ENCODE measurements at regions not wholly inside any gene's neighbourhood (a gene's known extent, or its start where the extent isn't known, plus 50 kb on each side); places are given as distances from the start of the nearest gene placed in this dataset.

DNA sequence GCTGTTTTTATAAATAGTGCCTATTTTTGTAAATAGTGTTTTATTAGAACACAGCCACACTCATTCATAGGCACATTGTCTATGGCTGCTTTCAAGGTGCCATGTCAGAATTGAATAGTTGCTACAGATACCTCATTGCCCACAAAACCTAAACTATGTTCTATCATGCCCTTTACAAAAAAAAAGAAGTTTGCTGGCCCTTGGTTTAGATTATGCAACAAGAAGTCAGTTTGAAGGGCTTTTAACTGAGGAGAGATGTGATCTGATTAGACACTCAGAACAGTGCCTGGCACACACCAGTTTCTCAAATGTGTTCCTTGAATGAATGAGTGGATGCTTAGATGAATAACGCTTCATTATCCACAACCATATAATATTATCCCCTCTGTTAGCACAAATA lies 366.1 kb downstream of the MAFB start:
- DNase-seq: no peak

DNA sequence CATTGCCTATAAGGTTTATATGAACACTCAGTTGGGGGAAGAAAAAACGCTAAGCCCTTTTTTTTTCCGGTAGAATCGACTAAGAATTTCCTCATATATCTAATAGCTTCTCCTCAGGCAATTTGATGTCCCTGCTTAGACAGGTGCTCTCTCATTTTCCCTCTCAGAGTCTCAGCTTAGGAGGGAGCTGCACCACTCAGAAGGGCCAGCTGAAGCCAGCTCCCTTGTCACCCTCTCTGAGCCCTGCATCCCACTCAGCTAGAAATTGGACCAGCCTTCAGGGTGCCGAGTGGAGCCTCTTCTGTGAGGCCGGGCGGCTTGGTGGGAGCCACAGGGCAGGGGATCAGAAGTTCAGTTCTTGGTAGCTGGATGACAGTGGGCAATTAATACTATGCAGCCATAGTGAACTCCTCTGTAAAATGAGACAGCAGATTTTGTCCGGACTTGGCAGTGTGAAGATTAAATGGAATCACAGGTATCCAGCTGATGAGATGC lies 368.5 kb downstream of the MAFB start:
- DNase-seq: no peak

DNA sequence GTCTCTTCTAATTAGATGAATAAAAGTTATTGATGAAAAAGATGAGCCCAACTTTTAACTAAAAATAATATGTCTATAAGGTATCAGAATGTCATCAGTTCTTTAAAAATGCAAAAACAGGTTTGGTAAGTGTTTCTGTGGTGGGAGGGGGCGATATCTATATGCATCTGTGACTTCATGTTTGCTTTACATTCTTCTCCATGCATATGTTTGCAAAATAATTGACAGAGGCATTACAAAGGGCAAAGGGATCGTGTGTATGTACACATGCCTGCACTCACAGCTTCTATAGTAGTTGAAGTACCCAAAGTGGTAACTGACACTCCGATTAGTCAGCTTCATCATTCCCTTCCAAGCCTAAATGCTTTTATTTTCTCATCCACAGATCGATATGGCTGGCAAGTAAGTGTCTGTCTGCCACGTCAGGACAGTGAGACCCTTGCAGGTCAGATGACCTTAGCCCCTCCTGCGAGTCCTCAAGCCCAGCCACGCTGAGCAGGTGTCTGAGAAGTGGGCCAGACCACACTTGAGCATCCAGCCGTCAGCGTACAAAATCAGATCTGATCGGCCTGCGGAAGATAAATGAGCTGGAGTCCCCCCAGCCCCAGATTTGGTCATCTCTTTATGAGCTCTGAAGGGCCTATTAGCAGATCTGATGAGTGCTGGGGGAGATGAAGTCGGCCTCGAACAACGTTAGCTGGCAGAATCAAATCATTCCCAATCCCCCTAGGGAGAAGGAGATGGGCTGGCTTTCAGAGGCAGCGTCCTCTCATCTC lies 369.1 kb downstream of the MAFB start:
- DNase-seq: no peak

DNA sequence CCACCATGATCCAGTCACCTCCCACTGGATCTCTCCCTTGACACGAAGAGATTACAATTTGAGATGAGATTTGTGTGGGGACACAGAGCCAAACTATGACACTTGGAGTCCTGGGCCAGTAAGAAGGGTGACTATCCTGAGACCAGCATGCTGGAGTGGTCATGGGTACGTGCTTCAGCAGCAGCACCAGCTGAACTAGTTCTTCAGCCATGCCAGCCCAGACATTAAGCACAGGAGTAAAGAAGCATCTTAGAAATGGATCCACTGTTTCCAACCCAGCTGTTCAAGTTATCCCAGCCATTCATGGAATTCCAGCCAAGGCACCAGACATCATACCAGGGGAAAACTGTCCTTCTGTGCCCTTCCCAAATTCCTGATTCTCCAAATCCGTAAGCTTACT lies 370.0 kb downstream of the MAFB start:
- no peak for DNase-seq

DNA sequence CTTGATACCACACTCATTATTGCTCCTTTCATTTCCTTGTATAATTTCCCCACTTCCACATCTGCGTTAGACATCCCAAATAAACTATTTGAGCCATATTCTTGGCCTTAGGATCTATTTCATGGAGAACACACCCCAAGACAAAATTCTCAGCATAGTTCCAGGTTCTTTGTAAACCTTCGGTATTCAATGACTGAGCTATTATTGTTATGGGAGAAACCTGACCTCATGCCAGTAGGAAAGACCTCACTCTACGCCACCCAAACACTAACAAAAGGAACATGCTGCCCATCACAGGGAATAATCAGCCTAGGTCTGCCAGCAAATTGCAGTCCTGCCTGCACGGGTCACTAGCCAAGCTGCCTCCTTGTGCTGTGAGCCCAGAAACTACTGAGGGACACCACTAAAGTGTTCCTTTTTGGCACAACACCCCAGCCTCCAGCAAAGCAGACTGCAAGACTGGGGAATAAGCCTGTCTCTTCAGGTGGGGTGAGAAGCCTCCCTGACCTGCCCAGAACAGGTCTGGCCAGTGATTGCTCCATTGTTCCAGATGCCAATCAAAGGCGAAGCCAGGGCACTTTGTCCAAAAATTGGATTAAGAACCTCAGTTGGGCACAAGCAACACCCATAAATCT lies 371.8 kb downstream of the MAFB start:
- DNase-seq: peak in 4 of 58 donors; percentile 5 to 23 (median 13)

GRCh38 chr20:40314278-40314677 lies 374.8 kb downstream of the MAFB start:
- DNase-seq: peak in 1 of 58 donors; percentile 47

- DNase-seq: no peak
Observed at GRCh38 chr20:40313730-40314129, 375.3 kb downstream of the MAFB start.

DNA sequence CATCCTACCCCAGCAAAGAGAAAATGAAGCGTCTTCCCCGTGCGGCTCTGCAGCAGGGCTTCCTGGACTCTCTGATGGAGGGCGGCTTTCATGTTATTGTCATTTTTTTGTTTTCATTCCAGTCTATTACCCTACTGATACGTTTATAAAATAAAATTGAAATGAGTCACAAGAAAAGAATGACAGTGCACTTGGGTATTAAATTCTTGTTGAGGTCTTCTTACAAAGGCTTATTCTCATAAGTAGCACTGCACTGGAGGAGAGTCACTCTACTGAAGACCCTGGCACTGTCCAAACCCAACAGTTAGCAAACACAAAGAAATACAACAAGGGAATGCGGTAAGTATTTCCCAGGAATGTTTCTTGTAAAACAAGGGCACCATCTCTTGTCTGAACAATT lies 379.3 kb downstream of the MAFB start:
- no peak for DNase-seq

DNA sequence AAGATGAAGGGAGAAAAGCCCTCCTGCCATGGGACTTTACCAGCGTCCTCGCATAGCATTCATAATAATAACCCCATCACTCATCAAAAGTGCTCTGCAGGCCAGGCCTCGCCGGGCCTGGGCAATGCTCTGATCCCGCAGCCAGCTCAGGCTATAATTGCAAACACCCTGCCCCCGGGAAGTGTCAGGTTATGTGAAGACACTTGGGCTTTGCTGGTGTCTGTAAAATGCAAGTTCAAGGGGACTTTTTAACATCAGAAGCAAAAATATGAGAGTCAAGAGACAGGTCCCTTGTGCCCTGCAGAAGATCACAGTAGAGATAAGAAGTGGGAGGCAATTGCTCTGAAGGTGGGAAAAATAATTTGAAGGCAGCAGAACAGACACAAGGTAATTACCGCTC lies 381.0 kb downstream of the MAFB start:
- no peak for DNase-seq

- no peak for DNase-seq
Observed at GRCh38 chr20:40307268-40307667, 381.8 kb downstream of the MAFB start.

DNA sequence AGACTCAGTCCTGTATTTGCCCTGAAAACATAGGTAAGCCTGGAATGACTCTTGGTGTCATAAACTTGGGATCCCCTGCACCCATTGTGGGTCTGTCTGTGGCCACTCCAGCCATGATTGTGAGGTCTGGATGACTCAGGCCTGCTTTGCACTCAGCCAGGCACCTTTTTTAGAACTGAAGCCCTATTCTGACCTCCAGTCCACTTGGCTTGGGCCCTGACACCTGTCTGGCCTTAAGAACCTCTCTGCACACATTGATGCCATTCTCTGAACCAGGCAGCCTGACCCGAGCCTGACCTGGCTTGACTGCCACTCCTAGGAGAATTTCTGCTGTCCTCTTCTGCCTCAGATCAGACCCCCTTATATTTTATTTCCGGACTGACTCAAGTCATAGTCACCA lies 383.7 kb downstream of the MAFB start:
- no peak for DNase-seq

- no peak for DNase-seq
Observed at GRCh38 chr20:40304119-40304613, 384.9 kb downstream of the MAFB start.

DNA sequence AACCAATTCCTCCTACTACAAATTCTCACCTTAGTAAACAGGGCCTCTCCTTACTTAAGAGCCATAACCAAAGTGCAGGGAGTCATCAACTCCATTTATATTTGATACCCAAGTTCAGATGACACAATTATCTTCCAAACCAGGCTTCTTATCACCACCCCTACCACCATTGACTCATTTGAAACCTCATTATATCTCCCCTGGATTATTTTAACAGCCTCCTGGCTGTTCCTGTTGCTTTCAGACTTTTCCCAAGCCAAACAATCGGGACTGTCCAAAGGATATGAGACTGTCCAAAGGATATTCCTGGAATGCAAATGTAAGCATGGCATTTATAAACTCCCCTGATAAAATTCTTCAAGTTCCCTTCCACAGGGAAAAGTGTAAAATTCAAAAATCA lies 394.3 kb downstream of the MAFB start:
- no peak for DNase-seq

- no peak for DNase-seq
Observed at GRCh38 chr20:40294175-40294574, 394.9 kb downstream of the MAFB start.

- no peak for DNase-seq
Observed at GRCh38 chr20:40293740-40294139, 395.3 kb downstream of the MAFB start.

GRCh38 chr20:40291493-40292135 lies 397.4 kb downstream of the MAFB start:
- DNase-seq: no peak

GRCh38 chr20:40287683-40288082 lies 401.4 kb downstream of the MAFB start:
- DNase-seq: no peak

- DNase-seq: peak in 40 of 58 donors; percentile 3 to 54 (median 24)
Observed at GRCh38 chr20:40286975-40287531, 402.0 kb downstream of the MAFB start.

GRCh38 chr20:40284611-40285010 lies 404.4 kb downstream of the MAFB start:
- no peak for DNase-seq

DNA sequence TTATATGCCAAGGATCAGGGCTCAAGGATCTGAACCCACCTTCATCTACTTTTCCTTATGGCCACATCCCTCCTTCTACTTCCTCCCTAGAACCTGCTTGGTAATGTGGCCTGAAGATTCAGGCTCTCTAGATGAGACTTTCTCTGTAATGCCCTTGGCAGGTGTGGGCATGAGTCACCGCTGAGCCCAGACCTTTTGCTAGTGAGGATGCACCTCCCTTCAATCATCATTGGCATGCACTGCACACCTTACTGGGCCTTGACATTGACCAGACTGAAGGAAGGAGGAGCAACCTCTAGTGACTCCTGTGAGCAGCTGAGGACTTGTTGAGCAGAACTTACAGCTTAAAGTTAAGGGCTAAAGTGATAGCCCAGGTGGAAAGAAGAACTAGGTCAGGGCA lies 405.3 kb downstream of the MAFB start:
- DNase-seq: no peak

GRCh38 chr20:40282941-40283340 lies 406.1 kb downstream of the MAFB start:
- DNase-seq: no peak

GRCh38 chr20:40282541-40282940 lies 406.5 kb downstream of the MAFB start:
- no peak for DNase-seq
